ENCODE measurements at regions not wholly inside any gene's neighbourhood (a gene's known extent, or its start where the extent isn't known, plus 50 kb on each side); places are given as distances from the start of the nearest gene placed in this dataset.

DNA sequence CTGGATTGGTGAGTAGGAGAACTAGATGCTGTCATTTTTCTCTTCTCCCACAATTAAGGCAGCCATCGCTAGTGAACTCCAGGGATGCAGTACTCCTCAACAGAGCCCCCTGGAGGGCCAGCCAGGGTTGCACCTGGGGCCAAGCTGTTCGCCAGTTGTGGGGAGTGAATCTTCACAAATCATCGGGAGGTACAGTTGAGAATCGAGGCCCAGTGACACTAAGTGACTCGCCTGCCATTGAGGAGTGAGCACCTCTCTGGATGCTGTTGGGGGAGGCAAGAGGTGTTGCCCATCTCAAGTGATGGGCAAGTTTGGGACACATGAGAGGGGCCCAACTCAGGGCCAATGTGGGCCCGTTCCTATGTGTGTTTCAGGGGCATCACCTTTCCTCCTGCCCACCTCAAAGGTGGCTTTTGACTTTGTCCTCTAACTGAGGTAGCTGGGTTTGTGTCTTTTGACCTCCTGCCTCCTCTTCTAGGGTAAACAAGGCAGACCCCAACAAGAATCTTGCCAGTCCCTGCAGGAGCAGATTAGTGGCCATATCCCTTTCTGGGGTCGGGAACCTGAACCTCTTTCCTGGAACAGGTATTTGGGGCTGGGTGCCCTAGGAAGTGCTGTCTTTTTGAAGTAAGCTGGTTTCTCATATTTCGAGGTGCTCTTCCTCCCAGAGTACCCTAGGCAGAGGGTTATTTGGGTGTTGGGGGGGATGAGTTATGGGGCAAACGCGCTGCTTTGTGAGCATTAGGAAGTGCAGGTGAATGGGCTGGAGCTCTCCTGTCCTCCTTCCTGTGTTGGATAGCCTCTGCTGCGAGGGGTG lies 181.2 kb downstream of the MACROH2A1 start:
- TF ChIP-seq, protein P1, sequence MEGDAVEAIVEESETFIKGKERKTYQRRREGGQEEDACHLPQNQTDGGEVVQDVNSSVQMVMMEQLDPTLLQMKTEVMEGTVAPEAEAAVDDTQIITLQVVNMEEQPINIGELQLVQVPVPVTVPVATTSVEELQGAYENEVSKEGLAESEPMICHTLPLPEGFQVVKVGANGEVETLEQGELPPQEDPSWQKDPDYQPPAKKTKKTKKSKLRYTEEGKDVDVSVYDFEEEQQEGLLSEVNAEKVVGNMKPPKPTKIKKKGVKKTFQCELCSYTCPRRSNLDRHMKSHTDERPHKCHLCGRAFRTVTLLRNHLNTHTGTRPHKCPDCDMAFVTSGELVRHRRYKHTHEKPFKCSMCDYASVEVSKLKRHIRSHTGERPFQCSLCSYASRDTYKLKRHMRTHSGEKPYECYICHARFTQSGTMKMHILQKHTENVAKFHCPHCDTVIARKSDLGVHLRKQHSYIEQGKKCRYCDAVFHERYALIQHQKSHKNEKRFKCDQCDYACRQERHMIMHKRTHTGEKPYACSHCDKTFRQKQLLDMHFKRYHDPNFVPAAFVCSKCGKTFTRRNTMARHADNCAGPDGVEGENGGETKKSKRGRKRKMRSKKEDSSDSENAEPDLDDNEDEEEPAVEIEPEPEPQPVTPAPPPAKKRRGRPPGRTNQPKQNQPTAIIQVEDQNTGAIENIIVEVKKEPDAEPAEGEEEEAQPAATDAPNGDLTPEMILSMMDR (IDR thresholded peaks at IDR 0.05): no peak
- no peak for TF ChIP-seq EP300 (IDR thresholded peaks at IDR 0.05; ENCODE audit: low read depth)
